Upper lobe of left lung (tissue), 6 donors: ENCODE measurements at regions not wholly inside any gene's neighbourhood (a gene's known extent, or its start where the extent isn't known, plus 50 kb on each side); places are given as distances from the start of the nearest gene placed in this dataset.
"Not testable (repeated sequence)": the region's sequence is repeated elsewhere in the genome, so short reads cannot be mapped to it uniquely, and the experiment has no call there.

Experiments used
- ATAC-seq, 2 donors: fragments of 200-7000 bp; cut with Tn5 transposase; one replicate each; pipeline ENCODE4 v1.9.1; 2022; ENCODE audit warnings: mild to moderate bottlenecking in 2 of 2, moderate library complexity in 2 of 2; ENCODE audit not compliant: low FRiP score in 2 of 2
- DNase-seq, 2 donors: peaks; one replicate each; pipeline ENCODE4 v3.0.0-alpha.2; 2019 to 2020
- H3K27ac ChIP-seq, 4 donors: fragments of 200-600 bp; sonication (generic); one replicate each; pipeline ENCODE4 v1.5.1; 2016 to 2019
- H3K27me3 ChIP-seq, 4 donors: fragments of 200-600 bp; sonication (generic); one replicate each; pipeline ENCODE4 v1.5.1; 2017 to 2019
- H3K36me3 ChIP-seq, 4 donors: fragments of 200-600 bp; sonication (generic); one replicate each; pipeline ENCODE4 v1.5.1; 2016 to 2019
- H3K4me1 ChIP-seq, 4 donors: fragments of 200-600 bp; sonication (generic); one replicate each; pipeline ENCODE4 v1.5.1; 2018 to 2019
- H3K4me3 ChIP-seq, 4 donors: fragments of 200-600 bp; sonication (generic); one replicate each; pipeline ENCODE4 v1.5.1; 2017 to 2019; ENCODE audit warnings: mild to moderate bottlenecking in 2 of 4, moderate library complexity in 1 of 4
- H3K9me3 ChIP-seq, 4 donors: fragments of 200-600 bp; sonication (generic); one replicate each; pipeline ENCODE4 v1.5.1; 2018 to 2019
- CTCF ChIP-seq, 6 experiments: fragments of 450-650 bp in 4 of 6; fragments of 200-600 bp in 2 of 6; sonication (generic) in 2 of 6; IDR thresholded peaks; one replicate each; pipeline ENCODE4 v1.5.1; 2016 to 2019; ENCODE audit warnings: antibody characterized with exemption in 6 of 6
- EP300 ChIP-seq, 4 donors: sonication (generic); formaldehyde crosslinking; IDR thresholded peaks; one replicate each; pipeline ENCODE4 v1.5.1; 2017; ENCODE audit warnings: antibody characterized with exemption in 4 of 4, control low read depth in 2 of 4
- POLR2A ChIP-seq, 4 donors: fragments of 450-650 bp; IDR thresholded peaks; one replicate each; pipeline ENCODE4 v1.5.1; 2016 to 2017; ENCODE audit warnings: antibody characterized with exemption in 4 of 4, mild to moderate bottlenecking in 2 of 4
- POLR2AphosphoS5 ChIP-seq, 2 donors: sonication (generic); formaldehyde crosslinking; IDR thresholded peaks; one replicate each; pipeline ENCODE4 v1.5.1; 2017; ENCODE audit warnings: antibody characterized with exemption in 2 of 2
- WGBS, 2 donors: methylation state at CpG; one replicate each; pipeline ENCODE4 v1.1.5; 2017 to 2018; 5-methylcytosine and 5-hydroxymethylcytosine counted together
- donor health status: DM: no; HTN: no; CAD: no; lungs with moderate emphysema.
- donor health status: DM: no; HTN: yes; CAD: no; lungs with severe emphysema.

GRCh38 chr4:144831971-144832370 lies 186.0 kb downstream of the HHIP start:
- H3K4me3 ChIP-seq: no peak overlapping the region
- no peaks in the 10 kb centered on the region for H3K36me3 ChIP-seq
- TF ChIP-seq EP300 (IDR thresholded peaks at IDR 0.05): no peak
- no peak for TF ChIP-seq CTCF (IDR thresholded peaks at IDR 0.05)
- TF ChIP-seq POLR2AphosphoS5 (IDR thresholded peaks at IDR 0.05): no peak
- TF ChIP-seq POLR2A (IDR thresholded peaks at IDR 0.05): no peak
- DNase-seq: no peak
- WGBS, 2 donors: 33 to 35% methylated on average over 2 of the region's 2 CpGs
- no peaks in the 10 kb centered on the region for H3K9me3 ChIP-seq
- no peak for ATAC-seq
- H3K27ac ChIP-seq: no peak overlapping the region
- H3K27me3 ChIP-seq: no peaks in the 10 kb centered on the region
- H3K4me1 ChIP-seq: no peaks in the 10 kb centered on the region

- H3K36me3 ChIP-seq: no peaks in the 10 kb centered on the region
- no peaks in the 10 kb centered on the region for H3K27me3 ChIP-seq
- no peak overlapping the region for H3K27ac ChIP-seq
- no peak overlapping the region for H3K4me3 ChIP-seq
- TF ChIP-seq POLR2A (IDR thresholded peaks at IDR 0.05) (no peak), CTCF (IDR thresholded peaks at IDR 0.05) (no peak), POLR2AphosphoS5 (IDR thresholded peaks at IDR 0.05) (no peak), EP300 (IDR thresholded peaks at IDR 0.05) (no peak)
- WGBS, 2 donors: 77 to 90% methylated on average over 8 of the region's 8 CpGs
- DNase-seq (peak in 1 of 2 donors; percentile 46), ATAC-seq (no peak)
- H3K9me3 ChIP-seq: peaks cover 0 to 12% (median 2%) of the 10 kb centered on the region in 4 donors
- no peaks in the 10 kb centered on the region for H3K4me1 ChIP-seq
Measured at GRCh38 chr4:144845411-144845810, 199.5 kb downstream of the HHIP start.

- no peaks in the 10 kb centered on the region for H3K4me1 ChIP-seq
- 85 to 92% methylated on average over 3 of the region's 3 CpGs for WGBS, 2 donors
- no peak for ATAC-seq
- no peak for TF ChIP-seq POLR2A (IDR thresholded peaks at IDR 0.05)
- TF ChIP-seq POLR2AphosphoS5 (IDR thresholded peaks at IDR 0.05): no peak
- no peaks in the 10 kb centered on the region for H3K36me3 ChIP-seq
- no peak for DNase-seq
- H3K27ac ChIP-seq: no peak overlapping the region
- no peak overlapping the region for H3K4me3 ChIP-seq
- H3K27me3 ChIP-seq: no peaks in the 10 kb centered on the region
- no peaks in the 10 kb centered on the region for H3K9me3 ChIP-seq
Measured at GRCh38 chr4:144851948-144852347, 206.0 kb downstream of the HHIP start.

GRCh38 chr4:144861471-144861870 lies 215.5 kb downstream of the HHIP start:
- H3K36me3 ChIP-seq: no peaks in the 10 kb centered on the region
- no peak overlapping the region for H3K4me3 ChIP-seq
- ATAC-seq: no peak
- no peak for DNase-seq
- 61 to 75% methylated on average over 11 of the region's 11 CpGs for WGBS, 2 donors
- TF ChIP-seq EP300 (IDR thresholded peaks at IDR 0.05): no peak
- no peak for TF ChIP-seq POLR2AphosphoS5 (IDR thresholded peaks at IDR 0.05)
- TF ChIP-seq CTCF (IDR thresholded peaks at IDR 0.05): no peak
- no peak for TF ChIP-seq POLR2A (IDR thresholded peaks at IDR 0.05)
- no peaks in the 10 kb centered on the region for H3K9me3 ChIP-seq
- no peaks in the 10 kb centered on the region for H3K4me1 ChIP-seq
- H3K27me3 ChIP-seq: no peaks in the 10 kb centered on the region
- H3K27ac ChIP-seq: no peak overlapping the region

- TF ChIP-seq EP300 (IDR thresholded peaks at IDR 0.05): no peak
- ATAC-seq: no peak
- 80 to 91% methylated on average over 2 of the region's 2 CpGs for WGBS, 2 donors
Measured at GRCh38 chr4:144862210-144862609, 216.3 kb downstream of the HHIP start.

GRCh38 chr4:144864891-144865290 lies 218.9 kb downstream of the HHIP start:
- H3K27me3 ChIP-seq, H3K4me3 ChIP-seq, ATAC-seq, H3K36me3 ChIP-seq, DNase-seq, H3K27ac ChIP-seq, H3K4me1 ChIP-seq, H3K9me3 ChIP-seq: not testable (repeated sequence)

More at GRCh38 chr4:144862210-144862609, 216.3 kb downstream of the HHIP start:
- Histone ChIP-seq H3K27ac (no peak overlapping the region), H3K9me3 (no peaks in the 10 kb centered on the region), H3K4me1 (no peaks in the 10 kb centered on the region), H3K36me3 (no peaks in the 10 kb centered on the region), H3K4me3 (no peak overlapping the region), H3K27me3 (no peaks in the 10 kb centered on the region)
- DNase-seq: no peak
